ENCODE measurements at regions not wholly inside any gene's neighbourhood (a gene's known extent, or its start where the extent isn't known, plus 50 kb on each side); places are given as distances from the start of the nearest gene placed in this dataset.

- intact Hi-C loops (cut with DNase I; ENCODE audit: low total_unique reads): no loop called here
- no peaks in the 10 kb centered on the region for H3K4me1 ChIP-seq
- H3K27me3 ChIP-seq: no peaks in the 10 kb centered on the region
- in situ Hi-C loops (cut with MboI; ENCODE audit: low sequenced_read_pairs in 4 of 4): no loop called here
- H3K27ac ChIP-seq: no peak overlapping the region
- no peak for ATAC-seq
- DNase-seq: no peak
- no peaks in the 10 kb centered on the region for H3K9me3 ChIP-seq
- H3K36me3 ChIP-seq: no peaks in the 10 kb centered on the region
- TF ChIP-seq CTCF (IDR thresholded peaks at IDR 0.05 in 4 of 5, conservative IDR thresholded peaks at IDR 0.05 in 1 of 5): no peak
- TF ChIP-seq POLR2A (IDR thresholded peaks at IDR 0.05): no peak
- no peak overlapping the region for H3K4me3 ChIP-seq
Observed at GRCh38 chr3:11697701-11698100, 54.0 kb upstream of the VGLL4 start.

- no peak for DNase-seq
- intact Hi-C loops (cut with DNase I; ENCODE audit: low total_unique reads): no loop called here
- Histone ChIP-seq H3K27me3 (no peaks in the 10 kb centered on the region), H3K36me3 (no peaks in the 10 kb centered on the region), H3K9me3 (no peaks in the 10 kb centered on the region), H3K4me3 (no peak overlapping the region), H3K27ac (no peak overlapping the region), H3K4me1 (no peaks in the 10 kb centered on the region)
- TF ChIP-seq POLR2A (IDR thresholded peaks at IDR 0.05): no peak
- TF ChIP-seq CTCF (IDR thresholded peaks at IDR 0.05 in 4 of 5, conservative IDR thresholded peaks at IDR 0.05 in 1 of 5): no peak
- in situ Hi-C loops (cut with MboI; ENCODE audit: low sequenced_read_pairs in 4 of 4): no loop called here
- no peak for ATAC-seq
Observed at GRCh38 chr3:11696054-11696453, 52.3 kb upstream of the VGLL4 start.
